NCI-H524 (cell line): ENCODE measurements at regions not wholly inside any gene's neighbourhood (a gene's known extent, or its start where the extent isn't known, plus 50 kb on each side); places are given as distances from the start of the nearest gene placed in this dataset.
A peak's percentile ranks its signal among the peaks of the same experiment; 100 is the strongest.

ENCODE experiments used
- DNase-seq, 2 experiments: peaks; one replicate each; lab custom pipeline; 2025; lab: John Stamatoyannopoulos, UW

DNA sequence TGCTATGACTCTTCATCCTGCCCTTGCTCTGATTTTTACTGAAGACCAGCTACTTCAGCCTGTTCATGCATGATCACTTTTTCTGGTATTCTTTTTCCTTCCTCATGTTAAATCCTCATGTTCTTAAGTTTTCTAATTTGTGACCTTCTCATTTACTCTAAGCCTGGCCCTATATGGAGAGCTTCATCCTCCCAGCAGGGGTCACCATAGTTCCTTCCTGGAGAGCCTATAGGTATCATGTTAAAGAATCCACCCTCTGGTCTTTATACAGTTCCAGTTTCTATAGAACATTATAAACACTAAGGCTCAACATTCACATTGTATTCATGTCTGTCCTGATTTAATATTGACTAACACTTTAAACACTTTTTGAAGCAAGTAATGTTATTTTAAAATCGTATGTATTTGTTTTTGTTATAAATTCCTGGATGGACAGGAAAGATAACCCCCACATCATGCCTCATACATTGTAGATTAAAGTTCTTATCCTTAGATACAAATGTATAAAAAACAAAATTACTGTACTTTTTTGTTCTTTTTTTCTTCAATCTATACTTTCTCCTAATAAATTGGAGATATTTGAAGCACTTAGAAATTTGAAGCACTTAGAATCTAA is 53.8 kb upstream of the OTUD4 start:
- DNase-seq, result peak in 1 of 2 experiments; percentile 46

GRCh38 chr4:145231906-145232700 is 51.7 kb upstream of the OTUD4 start:
- DNase-seq, result no peak

- no peak for DNase-seq
These were observed 50.3 kb upstream of the OTUD4 start for GRCh38 chr4:145230726-145231125.
